CD1c-positive myeloid dendritic cell (primary cell): ENCODE measurements at regions not wholly inside any gene's neighbourhood (a gene's known extent, or its start where the extent isn't known, plus 50 kb on each side); places are given as distances from the start of the nearest gene placed in this dataset.

Experiments used
- DNase-seq: peaks from one replicate; pipeline ENCODE4 v3.0.0-alpha.2; 2016; ENCODE audit errors: extremely low spot score

GRCh38 chrX:80098038-80098437 lies 83.5 kb downstream of the TBX22 start:
- DNase-seq, result no peak

DNA sequence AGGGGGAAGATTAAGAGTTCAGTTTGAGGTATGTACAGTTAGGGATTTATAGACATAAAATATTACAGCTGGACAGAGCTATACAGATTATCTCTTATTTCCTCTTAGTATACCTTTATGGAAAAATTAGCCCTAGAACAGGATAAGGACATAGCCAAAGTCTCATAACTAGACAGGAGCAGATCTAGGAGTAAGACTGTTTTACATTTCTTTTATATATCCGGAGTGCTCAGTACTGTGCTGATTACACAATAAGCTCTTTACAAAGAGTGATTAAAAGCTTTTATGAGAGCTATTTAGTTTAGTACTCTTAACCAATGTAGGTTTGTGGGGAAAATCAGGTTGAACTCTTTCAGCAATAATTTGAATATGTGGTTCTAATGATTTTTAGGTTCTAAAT lies 105.8 kb downstream of the TBX22 start:
- DNase-seq, result no peak

- DNase-seq, result no peak
Measured at GRCh38 chrX:80138938-80139337, 124.4 kb downstream of the TBX22 start.

- DNase-seq, result no peak
Measured at GRCh38 chrX:80139564-80139963, 125.0 kb downstream of the TBX22 start.

- no peak for DNase-seq
Measured at GRCh38 chrX:80170581-80170980, 156.0 kb downstream of the TBX22 start.

DNA sequence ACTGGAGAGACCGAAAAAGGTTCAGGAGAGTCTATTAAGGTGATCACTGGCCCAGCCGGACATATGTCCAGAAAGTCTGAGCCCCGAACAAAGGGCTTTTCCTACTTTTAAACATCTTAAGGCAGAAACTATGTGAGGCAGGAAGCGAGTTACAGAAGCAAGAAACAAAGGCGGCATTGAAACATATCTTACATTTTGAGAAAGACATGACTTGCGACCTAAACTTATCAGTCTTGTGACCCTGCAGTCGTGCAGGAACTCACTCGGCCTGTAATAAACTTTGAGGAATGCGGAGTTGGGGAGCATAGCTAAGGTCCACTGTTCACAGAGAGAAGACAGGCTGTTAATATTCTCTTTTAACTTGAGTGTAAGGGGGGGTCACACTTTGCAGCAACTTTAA lies 158.7 kb downstream of the TBX22 start:
- DNase-seq, result no peak

DNA sequence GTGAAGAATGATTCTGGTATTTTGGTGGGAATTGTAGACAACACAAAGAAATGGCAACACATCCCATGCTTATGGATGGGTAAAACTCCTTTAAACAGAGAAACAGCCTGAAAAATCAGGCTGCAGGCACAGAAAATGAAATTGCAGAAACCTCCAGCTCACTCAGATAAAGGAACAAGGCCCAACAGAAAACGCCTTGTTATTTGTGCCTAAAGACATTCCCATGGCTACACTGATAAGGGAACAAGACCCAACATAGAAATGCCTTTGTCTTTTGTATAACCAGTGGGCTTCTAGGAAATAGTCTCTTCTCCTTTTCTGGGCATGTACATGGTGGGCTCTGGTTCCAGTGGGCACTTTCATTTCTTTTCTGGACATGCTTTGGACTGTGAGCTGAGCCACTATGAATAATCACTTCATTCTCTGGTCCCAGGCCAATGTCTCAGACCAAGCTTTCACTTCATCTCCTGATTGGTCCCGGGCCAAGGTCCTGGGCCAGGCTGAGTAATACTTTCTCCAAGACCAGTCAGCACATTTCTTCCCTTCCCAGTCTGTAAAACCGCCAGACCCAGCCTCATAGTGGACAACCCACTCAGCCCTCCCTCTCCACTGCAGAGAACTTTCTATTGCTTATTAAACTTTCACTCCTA lies 160.5 kb downstream of the TBX22 start:
- DNase-seq, result no peak

DNA sequence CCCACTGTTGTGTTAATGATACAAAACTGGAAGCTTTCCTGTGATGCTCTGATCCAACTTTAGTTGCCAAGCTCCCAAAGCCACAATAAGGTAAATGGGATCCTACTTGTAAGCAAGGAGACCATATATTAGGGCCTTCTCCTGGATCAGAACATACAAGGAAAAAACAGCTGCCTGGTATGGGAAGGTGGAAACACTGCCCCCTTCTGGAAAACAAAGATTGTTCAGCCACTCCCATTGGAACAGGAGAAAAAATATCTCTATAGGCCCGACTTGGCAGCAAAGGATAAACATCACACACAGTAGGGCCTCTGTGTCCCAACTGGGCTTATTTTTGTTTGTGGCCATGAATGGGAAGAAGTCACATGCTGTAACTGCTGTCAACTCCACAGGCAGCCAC lies 166.5 kb downstream of the TBX22 start:
- no peak for DNase-seq

DNA sequence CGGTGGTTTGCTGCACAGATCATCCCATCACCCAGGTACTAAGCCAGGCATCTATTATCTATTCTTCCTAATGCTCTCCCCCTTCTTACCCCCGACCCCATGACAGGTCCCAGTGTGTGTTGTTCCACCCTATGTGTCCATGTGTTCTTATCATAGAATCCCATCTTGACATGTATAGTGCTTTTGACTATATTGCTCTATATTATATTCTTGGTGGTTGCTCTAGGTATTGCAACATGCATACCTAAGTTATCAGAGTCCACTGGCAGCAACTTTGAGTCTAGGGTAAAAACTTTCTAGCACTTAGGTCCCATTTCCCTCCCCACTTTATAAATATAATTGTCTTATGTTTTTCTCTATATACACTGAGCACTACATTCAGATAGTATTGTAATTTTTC lies 170.3 kb downstream of the TBX22 start:
- DNase-seq, result no peak

DNA sequence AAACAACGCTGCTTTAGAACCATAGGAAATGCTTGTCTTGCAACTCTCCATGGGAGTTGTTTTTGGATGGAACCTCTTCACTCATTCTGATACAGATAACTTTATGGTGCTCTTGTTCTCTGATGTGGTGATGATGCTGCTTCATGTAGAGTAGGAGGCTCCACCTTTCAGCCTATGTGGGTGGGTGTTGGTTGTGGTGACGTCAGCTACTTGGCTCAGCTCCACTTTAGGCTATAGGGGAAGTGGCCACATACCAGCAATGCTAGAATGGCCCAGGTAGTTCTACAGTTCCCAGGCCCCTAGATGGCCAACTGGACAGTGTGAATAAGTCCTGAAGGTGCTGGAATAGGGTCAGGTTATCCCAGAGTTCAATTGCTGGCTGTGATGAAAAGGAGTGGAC lies 192.1 kb downstream of the TBX22 start:
- no peak for DNase-seq

GRCh38 chrX:80207327-80207726 lies 192.8 kb downstream of the TBX22 start:
- no peak for DNase-seq

DNA sequence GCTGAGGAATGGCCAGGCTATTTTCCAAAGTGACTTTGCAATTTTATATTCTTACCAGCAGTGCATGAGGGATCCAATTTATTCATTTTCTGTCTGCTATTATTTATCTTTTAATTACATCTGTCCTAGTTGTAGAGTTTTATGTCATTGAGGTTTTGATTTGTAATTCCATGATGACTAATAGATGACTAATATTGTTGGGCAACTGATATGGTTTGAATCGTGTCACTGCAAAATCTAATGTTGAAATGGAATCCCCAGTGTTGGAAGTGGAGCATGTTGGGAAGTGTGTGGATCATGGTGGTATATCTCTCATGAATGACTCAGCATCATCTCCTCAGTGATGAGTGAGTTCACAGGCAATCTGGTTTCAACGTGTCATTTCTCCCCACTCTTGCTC lies 201.5 kb downstream of the TBX22 start:
- peak; percentile 27 for DNase-seq

DNA sequence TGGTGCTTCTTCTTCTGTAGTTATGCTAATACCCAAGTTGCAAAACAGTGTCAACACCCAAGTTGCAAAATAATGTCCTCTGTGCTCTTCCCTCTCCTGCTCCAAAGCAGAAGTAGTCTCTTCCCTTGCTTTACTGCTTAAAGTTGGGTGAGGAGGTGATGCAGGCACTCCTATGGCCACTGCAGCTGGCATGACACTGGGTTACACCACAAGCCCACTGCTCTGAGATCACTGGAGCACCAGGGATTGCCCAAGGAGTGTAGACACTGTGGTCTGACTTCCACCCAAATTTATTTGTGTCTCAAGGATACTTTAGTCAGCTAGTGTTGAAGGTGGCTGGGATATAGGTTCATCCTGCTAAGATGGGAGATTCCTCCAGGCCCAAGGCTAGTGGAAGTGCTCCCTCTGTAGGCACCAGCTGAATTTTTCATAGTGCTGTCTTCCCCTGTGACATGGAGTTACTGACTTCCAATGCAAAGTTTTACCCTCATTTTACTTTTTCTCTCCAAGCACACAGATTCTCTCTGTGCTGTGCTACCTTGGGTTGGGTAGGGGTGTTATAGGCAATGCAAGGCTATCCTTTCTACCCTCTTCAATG lies 196.2 kb upstream of the TENT5D start:
- DNase-seq, result peak; percentile 47

GRCh38 chrX:80229626-80230025 lies 190.6 kb upstream of the TENT5D start:
- DNase-seq, result no peak

DNA sequence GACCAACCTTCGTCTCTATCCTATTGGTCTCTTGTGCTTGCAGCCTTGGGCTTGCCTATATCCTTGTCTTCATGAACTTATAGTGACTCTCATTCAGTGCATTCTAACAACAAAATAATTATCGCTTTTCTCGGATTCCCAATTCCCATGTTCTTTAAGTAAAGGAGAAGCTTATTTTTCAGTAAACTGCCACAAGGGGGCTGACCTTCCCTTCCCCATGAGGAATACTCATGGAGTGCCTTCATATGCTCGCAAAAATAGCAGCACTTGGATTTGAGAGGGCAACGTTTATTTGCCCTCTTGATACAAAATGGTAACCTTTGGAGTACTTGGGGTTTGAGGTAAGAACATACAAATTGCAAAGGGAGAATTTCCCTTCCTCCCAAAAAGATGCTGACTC lies 183.2 kb upstream of the TENT5D start:
- DNase-seq, result no peak

- DNase-seq, result no peak
Measured at GRCh38 chrX:80246271-80246670, 174.0 kb upstream of the TENT5D start.

DNA sequence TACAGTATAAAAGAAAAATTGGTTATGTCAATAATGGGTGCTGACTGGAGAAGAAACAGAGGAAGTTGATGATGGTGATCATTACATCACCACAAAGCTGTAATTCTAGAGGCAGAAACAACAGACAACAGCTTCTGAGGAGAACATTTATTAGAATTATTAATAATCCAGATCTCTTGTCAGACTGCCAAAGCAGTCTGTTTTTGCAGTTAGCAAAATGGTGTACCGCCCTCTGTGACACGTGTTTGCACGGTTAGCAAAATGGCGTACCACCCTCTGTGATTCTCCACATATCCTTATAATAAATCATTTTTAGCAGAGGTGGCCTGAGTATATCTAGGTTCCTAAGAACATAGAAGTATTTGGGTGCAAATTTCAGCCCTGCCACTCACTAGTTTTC lies 154.0 kb upstream of the TENT5D start:
- no peak for DNase-seq

DNA sequence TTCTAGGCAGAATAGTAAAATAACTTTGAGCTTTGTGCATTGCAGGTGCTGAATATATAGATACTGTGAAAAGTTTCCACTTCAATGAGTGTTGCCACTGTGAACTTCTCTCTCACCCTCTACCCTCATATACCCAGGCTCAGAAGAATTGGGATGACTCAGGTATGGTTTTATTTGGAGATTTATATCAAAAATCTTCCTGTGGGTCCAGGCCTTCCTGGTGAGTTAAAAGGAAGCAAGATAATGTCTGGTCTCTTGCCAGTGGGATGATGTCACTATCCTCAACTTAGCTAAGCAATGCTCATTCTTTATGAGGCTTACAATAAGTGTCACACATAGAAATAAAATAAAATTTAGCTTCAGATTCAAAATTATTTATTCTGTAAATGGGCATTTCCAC lies 153.3 kb upstream of the TENT5D start:
- no peak for DNase-seq

GRCh38 chrX:80267790-80268189 lies 152.5 kb upstream of the TENT5D start:
- DNase-seq, result no peak

DNA sequence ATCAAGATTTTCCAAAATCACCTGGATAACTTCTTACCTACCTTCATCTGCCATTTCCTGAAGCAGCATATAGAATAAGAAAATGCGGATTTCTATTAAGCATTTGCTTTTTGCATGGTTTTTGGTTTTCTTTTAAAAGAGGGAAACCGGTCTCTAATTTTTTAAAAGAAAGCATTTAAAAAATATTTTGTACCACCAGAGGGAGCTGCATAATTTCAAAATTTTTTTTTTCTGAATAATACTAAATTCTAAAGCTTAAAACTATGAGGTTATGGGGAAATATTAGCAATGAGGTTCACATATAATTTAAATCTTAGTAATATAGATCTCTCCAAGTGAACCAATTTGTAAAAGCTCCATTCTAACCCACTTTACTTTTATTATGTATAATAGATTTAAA lies 137.7 kb upstream of the TENT5D start:
- DNase-seq, result no peak

GRCh38 chrX:80285131-80285773 lies 135.0 kb upstream of the TENT5D start:
- DNase-seq, result no peak

- no peak for DNase-seq
Measured at GRCh38 chrX:80290834-80291233, 129.4 kb upstream of the TENT5D start.

DNA sequence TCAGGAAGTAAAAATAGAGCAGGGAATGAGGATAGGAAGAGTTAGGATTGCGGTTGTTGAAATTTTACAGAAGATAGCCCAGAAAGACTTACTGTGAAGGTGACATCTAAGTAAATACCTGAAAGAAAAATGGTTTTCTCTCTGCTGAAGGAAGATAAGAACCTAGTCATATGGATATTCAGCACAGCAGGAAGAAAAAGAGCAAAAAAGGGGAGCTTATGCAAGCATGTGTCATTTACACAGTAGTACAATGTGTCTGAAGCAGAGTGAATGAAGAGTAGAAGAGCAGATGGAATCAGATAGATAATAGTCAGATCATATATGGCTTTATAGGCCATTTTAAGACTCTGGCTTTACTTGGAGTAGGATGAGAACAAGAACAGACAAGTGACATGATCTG lies 126.9 kb upstream of the TENT5D start:
- no peak for DNase-seq

DNA sequence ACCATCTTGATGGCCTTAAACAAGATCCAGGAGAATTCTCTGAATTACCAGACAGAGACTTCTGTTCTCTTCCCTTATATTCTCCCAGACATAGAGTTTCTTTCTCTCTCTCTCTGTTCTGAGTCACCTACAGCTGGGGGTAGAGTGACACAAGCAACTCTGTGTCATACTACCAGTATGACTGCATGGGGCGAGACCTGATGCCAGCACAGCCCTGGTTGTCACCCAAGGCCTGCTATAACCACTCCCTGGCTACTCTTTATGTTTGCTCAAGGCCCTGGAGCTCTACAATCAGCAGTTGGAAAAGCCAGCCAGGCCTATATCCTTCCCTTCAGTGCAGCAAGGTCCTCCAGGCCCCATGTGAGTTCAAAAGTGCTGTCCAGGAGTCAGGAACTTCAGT lies 114.2 kb upstream of the TENT5D start:
- no peak for DNase-seq
